Gastroesophageal sphincter (tissue), 3 donors: ENCODE measurements at regions not wholly inside any gene's neighbourhood (a gene's known extent, or its start where the extent isn't known, plus 50 kb on each side); places are given as distances from the start of the nearest gene placed in this dataset.

Experiments used
- CTCF ChIP-seq, 4 experiments: fragments of 200-600 bp in 2 of 4; fragments of 450-650 bp in 2 of 4; sonication (generic) in 1 of 4; IDR thresholded peaks; one replicate each; pipeline ENCODE4 v1.5.1; 2017 to 2019; ENCODE audit warnings: antibody characterized with exemption in 4 of 4, mild to moderate bottlenecking in 2 of 4, moderate library complexity in 2 of 4
- EP300 ChIP-seq: sonication (generic); formaldehyde crosslinking; IDR thresholded peaks from one replicate; pipeline ENCODE4 v1.6.1; 2017; ENCODE audit warnings: antibody characterized with exemption, mild to moderate bottlenecking
- POLR2A ChIP-seq, 2 donors: fragments of 450-650 bp; IDR thresholded peaks; one replicate each; pipeline ENCODE4 v1.6.1; 2017; ENCODE audit warnings: antibody characterized with exemption in 2 of 2, mild to moderate bottlenecking in 2 of 2, moderate library complexity in 1 of 2

DNA sequence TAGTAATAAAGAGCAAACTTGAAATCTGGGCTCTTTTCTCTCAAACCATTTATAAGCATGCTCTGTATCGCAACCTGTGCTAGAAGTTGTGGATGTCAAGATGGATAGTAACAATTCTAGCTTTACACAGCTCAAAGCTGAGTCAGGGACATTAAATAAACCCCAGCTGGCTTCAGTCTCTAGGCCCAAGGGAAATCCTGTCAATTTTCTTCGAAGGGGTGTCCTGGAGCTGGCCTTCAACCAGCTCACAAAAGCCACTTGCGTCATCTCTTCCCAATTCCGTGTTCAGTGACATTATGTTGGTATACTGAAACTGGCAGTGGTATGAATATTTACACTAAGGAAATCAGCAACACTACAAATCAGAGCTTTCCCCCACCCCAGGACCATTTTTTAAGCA lies 89.8 kb upstream of the PRKG2 start:
- TF ChIP-seq CTCF (IDR thresholded peaks at IDR 0.05) (no peak), EP300 (no peak), POLR2A (IDR thresholded peaks at IDR 0.05) (no peak)
